ENCODE measurements at regions not wholly inside any gene's neighbourhood (a gene's known extent, or its start where the extent isn't known, plus 50 kb on each side); places are given as distances from the start of the nearest gene placed in this dataset.

DNA sequence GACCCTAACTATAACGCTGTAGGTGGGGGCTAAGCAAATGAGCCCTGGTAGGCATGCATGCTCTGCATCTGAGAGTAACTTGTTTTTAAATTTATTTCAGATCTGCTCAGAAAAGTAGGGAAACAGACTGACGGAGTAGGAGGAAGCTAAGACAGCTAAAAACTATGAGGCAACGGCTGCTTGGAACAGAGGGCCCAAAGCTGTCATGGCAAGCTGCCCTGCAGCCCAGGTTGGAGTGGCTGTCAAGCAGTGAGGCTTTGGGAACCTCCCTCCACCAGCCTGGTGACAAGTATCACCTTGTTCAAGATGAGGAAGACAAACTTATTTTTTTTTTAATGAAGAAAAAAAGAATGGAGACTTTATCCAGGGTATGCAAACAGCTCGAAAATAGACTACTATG lies 439.8 kb downstream of the NLGN4X start:
- no peak for ATAC-seq
- no peak overlapping the region for H3K27ac ChIP-seq
- FAIRE-seq, result no peak

DNA sequence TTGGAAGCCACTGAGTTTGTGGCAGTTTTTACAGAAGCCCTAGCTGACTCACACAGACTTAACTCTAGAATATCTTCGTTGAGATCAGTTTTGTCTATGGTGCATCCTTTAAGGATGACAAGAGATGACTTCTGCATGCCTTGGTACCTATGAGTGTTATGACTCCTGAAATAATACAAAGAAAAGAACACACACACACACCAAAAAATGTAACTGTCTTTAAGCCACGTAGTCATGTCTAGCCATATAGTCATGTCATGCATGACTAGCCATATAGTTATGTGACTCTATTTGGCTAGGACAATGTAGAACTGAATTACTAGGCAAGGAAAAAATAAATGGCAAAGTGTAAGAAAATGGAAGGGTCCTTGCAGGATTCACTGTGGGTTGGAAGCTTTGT lies 447.8 kb downstream of the NLGN4X start:
- DNase-seq (ENCODE audit: low read depth in 1 of 2, low spot score in 1 of 2), result no peak
- Histone ChIP-seq H3K4me1 (no peaks in the 10 kb centered on the region), H3K9me3 (no peaks in the 10 kb centered on the region), H3K4me3 (no peak overlapping the region), H3K4me2 (no peak overlapping the region), H3K27ac (no peak overlapping the region)
- no peak for ATAC-seq
- 0% methylated on average over 2 of the region's 2 CpGs for WGBS (ENCODE audit: missing lambda C conversion rate)
- ChIA-PET POLR2A (no interaction called here), CTCF (no interaction called here)
- FAIRE-seq, result no peak
- TF ChIP-seq, protein P1, sequence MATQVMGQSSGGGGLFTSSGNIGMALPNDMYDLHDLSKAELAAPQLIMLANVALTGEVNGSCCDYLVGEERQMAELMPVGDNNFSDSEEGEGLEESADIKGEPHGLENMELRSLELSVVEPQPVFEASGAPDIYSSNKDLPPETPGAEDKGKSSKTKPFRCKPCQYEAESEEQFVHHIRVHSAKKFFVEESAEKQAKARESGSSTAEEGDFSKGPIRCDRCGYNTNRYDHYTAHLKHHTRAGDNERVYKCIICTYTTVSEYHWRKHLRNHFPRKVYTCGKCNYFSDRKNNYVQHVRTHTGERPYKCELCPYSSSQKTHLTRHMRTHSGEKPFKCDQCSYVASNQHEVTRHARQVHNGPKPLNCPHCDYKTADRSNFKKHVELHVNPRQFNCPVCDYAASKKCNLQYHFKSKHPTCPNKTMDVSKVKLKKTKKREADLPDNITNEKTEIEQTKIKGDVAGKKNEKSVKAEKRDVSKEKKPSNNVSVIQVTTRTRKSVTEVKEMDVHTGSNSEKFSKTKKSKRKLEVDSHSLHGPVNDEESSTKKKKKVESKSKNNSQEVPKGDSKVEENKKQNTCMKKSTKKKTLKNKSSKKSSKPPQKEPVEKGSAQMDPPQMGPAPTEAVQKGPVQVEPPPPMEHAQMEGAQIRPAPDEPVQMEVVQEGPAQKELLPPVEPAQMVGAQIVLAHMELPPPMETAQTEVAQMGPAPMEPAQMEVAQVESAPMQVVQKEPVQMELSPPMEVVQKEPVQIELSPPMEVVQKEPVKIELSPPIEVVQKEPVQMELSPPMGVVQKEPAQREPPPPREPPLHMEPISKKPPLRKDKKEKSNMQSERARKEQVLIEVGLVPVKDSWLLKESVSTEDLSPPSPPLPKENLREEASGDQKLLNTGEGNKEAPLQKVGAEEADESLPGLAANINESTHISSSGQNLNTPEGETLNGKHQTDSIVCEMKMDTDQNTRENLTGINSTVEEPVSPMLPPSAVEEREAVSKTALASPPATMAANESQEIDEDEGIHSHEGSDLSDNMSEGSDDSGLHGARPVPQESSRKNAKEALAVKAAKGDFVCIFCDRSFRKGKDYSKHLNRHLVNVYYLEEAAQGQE (IDR thresholded peaks at IDR 0.05), result no peak
- no peak for TF ChIP-seq KDM1A (IDR thresholded peaks at IDR 0.05; ENCODE audit: low read depth)
- no peak for TF ChIP-seq FOSB (CRISPR knock-in tag; IDR thresholded peaks at IDR 0.05)
- no peak for TF ChIP-seq HOXA7 (CRISPR knock-in tag; IDR thresholded peaks at IDR 0.05)
- TF ChIP-seq ZSCAN20 (CRISPR knock-in tag; IDR thresholded peaks at IDR 0.05), result no peak
- TF ChIP-seq CEBPB (IDR thresholded peaks at IDR 0.05), result no peak
- TF ChIP-seq HDAC2 (IDR thresholded peaks at IDR 0.05), result no peak

More for the DNA sequence above, 439.8 kb downstream of the NLGN4X start:
- Histone ChIP-seq H3K4me3 (no peak overlapping the region), H3K4me1 (no peaks in the 10 kb centered on the region), H3K4me2 (no peak overlapping the region), H3K9me3 (no peaks in the 10 kb centered on the region)
- ChIA-PET POLR2A (no interaction called here), CTCF (no interaction called here)
- TF ChIP-seq, protein P2, sequence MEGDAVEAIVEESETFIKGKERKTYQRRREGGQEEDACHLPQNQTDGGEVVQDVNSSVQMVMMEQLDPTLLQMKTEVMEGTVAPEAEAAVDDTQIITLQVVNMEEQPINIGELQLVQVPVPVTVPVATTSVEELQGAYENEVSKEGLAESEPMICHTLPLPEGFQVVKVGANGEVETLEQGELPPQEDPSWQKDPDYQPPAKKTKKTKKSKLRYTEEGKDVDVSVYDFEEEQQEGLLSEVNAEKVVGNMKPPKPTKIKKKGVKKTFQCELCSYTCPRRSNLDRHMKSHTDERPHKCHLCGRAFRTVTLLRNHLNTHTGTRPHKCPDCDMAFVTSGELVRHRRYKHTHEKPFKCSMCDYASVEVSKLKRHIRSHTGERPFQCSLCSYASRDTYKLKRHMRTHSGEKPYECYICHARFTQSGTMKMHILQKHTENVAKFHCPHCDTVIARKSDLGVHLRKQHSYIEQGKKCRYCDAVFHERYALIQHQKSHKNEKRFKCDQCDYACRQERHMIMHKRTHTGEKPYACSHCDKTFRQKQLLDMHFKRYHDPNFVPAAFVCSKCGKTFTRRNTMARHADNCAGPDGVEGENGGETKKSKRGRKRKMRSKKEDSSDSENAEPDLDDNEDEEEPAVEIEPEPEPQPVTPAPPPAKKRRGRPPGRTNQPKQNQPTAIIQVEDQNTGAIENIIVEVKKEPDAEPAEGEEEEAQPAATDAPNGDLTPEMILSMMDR (IDR thresholded peaks at IDR 0.05), result no peak
- DNase-seq (ENCODE audit: low read depth in 1 of 2, low spot score in 1 of 2), result no peak
- 0% methylated on average over 4 of the region's 4 CpGs for WGBS (ENCODE audit: missing lambda C conversion rate)

DNA sequence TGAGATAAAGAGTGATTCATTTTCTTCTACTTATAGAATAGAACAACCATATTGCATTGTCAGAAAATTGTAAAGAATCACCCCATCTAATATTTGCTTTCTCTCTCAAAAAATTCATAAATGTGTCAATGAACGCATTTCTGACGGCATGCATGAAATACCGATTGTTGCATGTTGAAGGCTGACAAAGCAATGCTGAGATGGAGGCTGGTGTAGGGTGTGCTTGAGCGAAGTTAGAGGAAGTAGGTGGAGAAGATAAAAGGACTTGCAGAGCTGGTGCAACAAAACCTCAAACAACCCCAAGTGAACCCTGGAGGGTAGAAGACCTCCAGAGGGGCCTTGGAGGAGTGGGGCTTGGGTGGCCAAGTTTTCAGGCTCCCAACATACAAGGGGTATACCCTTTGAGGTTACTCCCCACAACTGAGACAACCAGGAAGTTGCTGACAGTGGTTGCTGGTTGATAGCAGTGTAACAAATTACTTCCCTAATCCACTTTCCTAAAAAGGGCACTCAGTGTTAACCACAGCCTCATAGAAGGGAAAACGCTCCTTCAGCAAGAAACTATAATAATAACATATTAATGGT lies 452.7 kb downstream of the NLGN4X start:
- FAIRE-seq (no peak), DNase-seq (ENCODE audit: low read depth in 1 of 2, low spot score in 1 of 2) (no peak), ATAC-seq (no peak)
- H3K4me2 ChIP-seq, result no peak overlapping the region
- H3K4me1 ChIP-seq, result no peaks in the 10 kb centered on the region
- ChIA-PET POLR2A (no interaction called here), CTCF (no interaction called here)
- no peaks in the 10 kb centered on the region for H3K9me3 ChIP-seq
- H3K4me3 ChIP-seq, result no peak overlapping the region
- 1% methylated on average over 5 of the region's 5 CpGs for WGBS (ENCODE audit: missing lambda C conversion rate)
- TF ChIP-seq KDM5A (IDR thresholded peaks at IDR 0.05) (no peak), MAFK (IDR thresholded peaks at IDR 0.05; ENCODE audit: partially characterized antibody) (no peak), NR3C1 (IDR thresholded peaks at IDR 0.05) (no peak), ZSCAN20 (CRISPR knock-in tag; IDR thresholded peaks at IDR 0.05) (no peak), FOSL2 (IDR thresholded peaks at IDR 0.05) (no peak), FOSL2 (CRISPR knock-in tag; IDR thresholded peaks at IDR 0.05) (no peak), RARB (CRISPR knock-in tag; IDR thresholded peaks at IDR 0.05) (no peak), ZFP36 (IDR thresholded peaks at IDR 0.05; ENCODE audit: borderline replicate concordance, partially characterized antibody) (no peak)
- TF ChIP-seq, protein P3, sequence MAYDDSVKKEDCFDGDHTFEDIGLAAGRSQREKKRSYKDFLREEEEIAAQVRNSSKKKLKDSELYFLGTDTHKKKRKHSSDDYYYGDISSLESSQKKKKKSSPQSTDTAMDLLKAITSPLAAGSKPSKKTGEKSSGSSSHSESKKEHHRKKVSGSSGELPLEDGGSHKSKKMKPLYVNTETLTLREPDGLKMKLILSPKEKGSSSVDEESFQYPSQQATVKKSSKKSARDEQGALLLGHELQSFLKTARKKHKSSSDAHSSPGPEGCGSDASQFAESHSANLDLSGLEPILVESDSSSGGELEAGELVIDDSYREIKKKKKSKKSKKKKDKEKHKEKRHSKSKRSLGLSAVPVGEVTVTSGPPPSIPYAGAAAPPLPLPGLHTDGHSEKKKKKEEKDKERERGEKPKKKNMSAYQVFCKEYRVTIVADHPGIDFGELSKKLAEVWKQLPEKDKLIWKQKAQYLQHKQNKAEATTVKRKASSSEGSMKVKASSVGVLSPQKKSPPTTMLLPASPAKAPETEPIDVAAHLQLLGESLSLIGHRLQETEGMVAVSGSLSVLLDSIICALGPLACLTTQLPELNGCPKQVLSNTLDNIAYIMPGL (CRISPR knock-in tag; IDR thresholded peaks at IDR 0.05; ENCODE audit: borderline replicate concordance), result no peak
- H3K27ac ChIP-seq, result no peak overlapping the region

All from A549 (cell line).